Panc1 (cell line): ENCODE measurements at regions not wholly inside any gene's neighbourhood (a gene's known extent, or its start where the extent isn't known, plus 50 kb on each side); places are given as distances from the start of the nearest gene placed in this dataset.

Experiments used
- ATAC-seq: fragments of 200-7000 bp; cut with Tn5 transposase; 2 replicates; pipeline ENCODE4 v1.9.1; 2020; ENCODE audit warnings: mild to moderate bottlenecking, moderate library complexity
- BruUV-seq: library from RNA; stranded (reverse); fragments of 400-500 nt; replicated peaks from 2 replicates; lab custom pipeline; 2021; lab: Mats Ljungman, UMichigan
- CTCF ChIA-PET: fragments of 300-600 bp; sonication (Branson Sonifier 250); formaldehyde crosslinking; loops from one replicate; lab custom pipeline; 2022; ENCODE audit warnings: antibody characterized with exemption; lab: Charles Lee
- POLR2A ChIA-PET: fragments of 300-600 bp; sonication (Branson Sonifier 250); formaldehyde crosslinking; loops from one replicate; lab custom pipeline; 2022; ENCODE audit warnings: antibody characterized with exemption; lab: Charles Lee
- DNase-seq: peaks from one replicate; pipeline ENCODE4 v3.0.0-alpha.2; 2010; ENCODE audit warnings: low read depth, low spot score
- H3K27ac ChIP-seq: 2 replicates; pipeline ENCODE4 v1.5.1; 2011; ENCODE audit warnings: mild to moderate bottlenecking, low read length, inconsistent platforms
- H3K27me3 ChIP-seq: fragments of 200-500 bp; sonication (Bioruptor generic); 2 replicates; pipeline ENCODE4 v1.6.0; 2014; ENCODE audit warnings: low read length, inconsistent platforms; ENCODE audit not compliant: control insufficient read depth, insufficient read depth
- H3K36me3 ChIP-seq: fragments of 200-500 bp; sonication (Bioruptor generic); 2 replicates; pipeline ENCODE4 v1.5.1; 2014; ENCODE audit warnings: inconsistent platforms, mild to moderate bottlenecking, low read length, moderate library complexity; ENCODE audit not compliant: control insufficient read depth, insufficient read depth
- H3K4me1 ChIP-seq: 2 replicates; pipeline ENCODE4 v1.5.1; 2011; ENCODE audit warnings: inconsistent platforms, mild to moderate bottlenecking, low read length, moderate library complexity; ENCODE audit not compliant: control insufficient read depth, insufficient read depth
- H3K4me3 ChIP-seq, 2 experiments: 2 replicates each; pipeline ENCODE4 v1.5.1; 2011 to 2012; ENCODE audit warnings: low read depth in 2 of 2, low read length in 2 of 2, mild to moderate bottlenecking in 2 of 2, inconsistent platforms in 1 of 2, moderate library complexity in 1 of 2
- H3K9me3 ChIP-seq: fragments of 200-500 bp; sonication (Bioruptor generic); 2 replicates; pipeline ENCODE4 v1.5.1; 2014; ENCODE audit warnings: low read depth, mild to moderate bottlenecking, inconsistent platforms, low read length, moderate library complexity; ENCODE audit not compliant: control insufficient read depth, insufficient read depth
- CTCF ChIP-seq: fragments of 450-650 bp; IDR thresholded peaks from 2 replicates; pipeline ENCODE4 v1.5.1; 2017; ENCODE audit warnings: mild to moderate bottlenecking
- POLR2AphosphoS5 ChIP-seq: IDR thresholded peaks from 2 replicates; pipeline ENCODE4 v1.6.1; 2012; ENCODE audit warnings: mild to moderate bottlenecking, low read depth, low read length, moderate library complexity
- SIN3A ChIP-seq: IDR thresholded peaks from 2 replicates; pipeline ENCODE4 v1.6.1; 2012; ENCODE audit warnings: low read depth, mild to moderate bottlenecking, low read length, moderate library complexity, borderline replicate concordance; ENCODE audit not compliant: insufficient read depth
- TCF7L2 ChIP-seq: IDR thresholded peaks from 2 replicates; pipeline ENCODE4 v1.6.1; 2011; ENCODE audit warnings: mild to moderate bottlenecking, low read depth, low read length, inconsistent platforms
- in situ Hi-C: cut with HindIII; loops from 2 replicates; pipeline ENCODE4 v1.10.0; 2016; ENCODE audit warnings: low sequenced_read_pairs, low pct_unique_long_range_greater_than_20kb
- intact Hi-C: fragments of 100-400 bp; cut with micrococcal nuclease; formaldehyde crosslinking; loops from one replicate; pipeline ENCODE4 v1.10.0; 2022; ENCODE audit not compliant: unreplicated experiment
- TF ChIP-seq, protein P1 (sequence below), 2 experiments: IDR thresholded peaks; 2 replicates each; pipeline ENCODE4 v1.6.1; 2011 to 2012; ENCODE audit warnings: low read depth in 2 of 2, control low read depth in 1 of 2, low read length in 1 of 2, mild to moderate bottlenecking in 1 of 2, moderate library complexity in 1 of 2; ENCODE audit not compliant: insufficient read depth in 1 of 2

DNA sequence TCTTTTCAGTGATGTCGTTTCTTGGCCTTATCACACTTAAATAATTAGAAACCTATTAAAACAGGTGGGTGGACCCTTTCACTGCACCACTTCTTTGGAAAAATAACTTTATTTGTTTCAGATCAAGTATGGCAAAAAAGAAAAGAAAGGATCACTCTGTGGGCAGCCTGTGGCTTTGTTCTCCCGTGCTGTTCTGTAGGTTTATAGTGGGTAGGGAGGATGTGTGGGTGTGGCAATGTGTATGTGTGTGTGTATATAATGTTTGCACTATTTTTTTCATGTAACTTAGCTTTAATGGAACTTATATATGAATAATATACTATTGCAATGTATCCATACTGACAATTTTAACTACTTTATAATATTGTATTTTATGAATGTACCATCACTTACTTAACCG, 85.9 kb downstream of the ACTBL2 start:
- ATAC-seq (no peak), DNase-seq (no peak)
- no peak overlapping the region for H3K27ac ChIP-seq
- no peak for TF ChIP-seq CTCF
- TF ChIP-seq POLR2AphosphoS5: no peak
- no TSS peak for BruUV-seq
- no peaks in the 10 kb centered on the region for H3K4me1 ChIP-seq
- no peaks in the 10 kb centered on the region for H3K27me3 ChIP-seq
- no peaks in the 10 kb centered on the region; the same call in 1 of the 2 replicates for H3K9me3 ChIP-seq
- ChIA-PET POLR2A (no interaction called here), CTCF (no interaction called here)
- in situ Hi-C loops (no loop called here), intact Hi-C loops (no loop called here)
- H3K4me3 ChIP-seq: no peak overlapping the region
- no peaks in the 10 kb centered on the region for H3K36me3 ChIP-seq

- no TSS peak for BruUV-seq
- H3K27ac ChIP-seq: peak overlapping the region; percentile 36; the same call in 1 of the 2 replicates
- intact Hi-C loops: no loop called here
- H3K4me3 ChIP-seq: no peak overlapping the region
- in situ Hi-C loops: no loop called here
- DNase-seq (no peak), ATAC-seq (no peak)
- no peaks in the 10 kb centered on the region for H3K27me3 ChIP-seq
- H3K36me3 ChIP-seq: no peaks in the 10 kb centered on the region
- TF ChIP-seq TCF7L2 (no peak), SIN3A (no peak), CTCF (no peak), POLR2AphosphoS5 (no peak)
- TF ChIP-seq, protein P1, sequence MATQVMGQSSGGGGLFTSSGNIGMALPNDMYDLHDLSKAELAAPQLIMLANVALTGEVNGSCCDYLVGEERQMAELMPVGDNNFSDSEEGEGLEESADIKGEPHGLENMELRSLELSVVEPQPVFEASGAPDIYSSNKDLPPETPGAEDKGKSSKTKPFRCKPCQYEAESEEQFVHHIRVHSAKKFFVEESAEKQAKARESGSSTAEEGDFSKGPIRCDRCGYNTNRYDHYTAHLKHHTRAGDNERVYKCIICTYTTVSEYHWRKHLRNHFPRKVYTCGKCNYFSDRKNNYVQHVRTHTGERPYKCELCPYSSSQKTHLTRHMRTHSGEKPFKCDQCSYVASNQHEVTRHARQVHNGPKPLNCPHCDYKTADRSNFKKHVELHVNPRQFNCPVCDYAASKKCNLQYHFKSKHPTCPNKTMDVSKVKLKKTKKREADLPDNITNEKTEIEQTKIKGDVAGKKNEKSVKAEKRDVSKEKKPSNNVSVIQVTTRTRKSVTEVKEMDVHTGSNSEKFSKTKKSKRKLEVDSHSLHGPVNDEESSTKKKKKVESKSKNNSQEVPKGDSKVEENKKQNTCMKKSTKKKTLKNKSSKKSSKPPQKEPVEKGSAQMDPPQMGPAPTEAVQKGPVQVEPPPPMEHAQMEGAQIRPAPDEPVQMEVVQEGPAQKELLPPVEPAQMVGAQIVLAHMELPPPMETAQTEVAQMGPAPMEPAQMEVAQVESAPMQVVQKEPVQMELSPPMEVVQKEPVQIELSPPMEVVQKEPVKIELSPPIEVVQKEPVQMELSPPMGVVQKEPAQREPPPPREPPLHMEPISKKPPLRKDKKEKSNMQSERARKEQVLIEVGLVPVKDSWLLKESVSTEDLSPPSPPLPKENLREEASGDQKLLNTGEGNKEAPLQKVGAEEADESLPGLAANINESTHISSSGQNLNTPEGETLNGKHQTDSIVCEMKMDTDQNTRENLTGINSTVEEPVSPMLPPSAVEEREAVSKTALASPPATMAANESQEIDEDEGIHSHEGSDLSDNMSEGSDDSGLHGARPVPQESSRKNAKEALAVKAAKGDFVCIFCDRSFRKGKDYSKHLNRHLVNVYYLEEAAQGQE (IDR thresholded peaks at IDR 0.05; ENCODE audit: insufficient read depth in 1 of 2, low read depth in 2 of 2, low read length in 1 of 2): no peak
- H3K9me3 ChIP-seq: peaks cover 3% of the 10 kb centered on the region; the same call in 1 of the 2 replicates
- POLR2A ChIA-PET: no interaction called here
- CTCF ChIA-PET: no interaction called here
- no peaks in the 10 kb centered on the region for H3K4me1 ChIP-seq
These were observed 88.0 kb downstream of the ACTBL2 start for GRCh38 chr5:57394421-57395210.
